Tibial nerve (tissue), 4 donors: ENCODE measurements at regions not wholly inside any gene's neighbourhood (a gene's known extent, or its start where the extent isn't known, plus 50 kb on each side); places are given as distances from the start of the nearest gene placed in this dataset.

Experiments used
- DNase-seq, 2 donors: peaks; one replicate each; pipeline ENCODE4 v3.0.0-alpha.2; 2019; ENCODE audit warnings: low spot score in 2 of 2
- H3K27ac ChIP-seq, 4 donors: fragments of 200-600 bp; sonication (generic) in 3 of 4; one replicate each; pipeline ENCODE4 v1.5.1; 2017 to 2019; ENCODE audit warnings: mild to moderate bottlenecking in 1 of 4
- H3K27me3 ChIP-seq, 2 donors: fragments of 200-600 bp; sonication (generic) in 1 of 2; one replicate each; pipeline versions ENCODE4 v1.5.1 to v1.6.0; 2017 to 2019
- H3K36me3 ChIP-seq, 3 donors: fragments of 200-600 bp; sonication (generic); one replicate each; pipeline ENCODE4 v1.5.1; 2018 to 2019
- H3K4me1 ChIP-seq, 4 donors: fragments of 200-600 bp; sonication (generic) in 3 of 4; one replicate each; pipeline ENCODE4 v1.5.1; 2017 to 2019
- H3K4me3 ChIP-seq, 4 donors: fragments of 200-600 bp; sonication (generic) in 3 of 4; one replicate each; pipeline ENCODE4 v1.5.1; 2017 to 2019; ENCODE audit warnings: mild to moderate bottlenecking in 1 of 4, moderate library complexity in 1 of 4
- H3K9me3 ChIP-seq, 4 donors: fragments of 200-600 bp; sonication (generic) in 3 of 4; one replicate each; pipeline ENCODE4 v1.5.1; 2017 to 2019
- EP300 ChIP-seq, 2 donors: sonication (generic); formaldehyde crosslinking; IDR thresholded peaks; one replicate each; pipeline ENCODE4 v1.6.1; 2017; ENCODE audit warnings: antibody characterized with exemption in 2 of 2, mild to moderate bottlenecking in 1 of 2
- POLR2A ChIP-seq, 2 donors: fragments of 450-650 bp; IDR thresholded peaks; one replicate each; pipeline ENCODE4 v1.6.1; 2017; ENCODE audit warnings: antibody characterized with exemption in 2 of 2, mild to moderate bottlenecking in 2 of 2, moderate library complexity in 2 of 2
- WGBS, 2 donors: methylation state at CpG; one replicate each; pipeline ENCODE4 v1.1.5; 2018; 5-methylcytosine and 5-hydroxymethylcytosine counted together
- TF ChIP-seq, protein P1 (sequence below), 5 experiments: fragments of 200-600 bp in 3 of 5; fragments of 450-650 bp in 2 of 5; sonication (generic) in 3 of 5; IDR thresholded peaks; one replicate each; pipeline ENCODE4 v1.5.1; 2016 to 2019; ENCODE audit warnings: antibody characterized with exemption in 5 of 5, mild to moderate bottlenecking in 3 of 5, moderate library complexity in 2 of 5

DNA sequence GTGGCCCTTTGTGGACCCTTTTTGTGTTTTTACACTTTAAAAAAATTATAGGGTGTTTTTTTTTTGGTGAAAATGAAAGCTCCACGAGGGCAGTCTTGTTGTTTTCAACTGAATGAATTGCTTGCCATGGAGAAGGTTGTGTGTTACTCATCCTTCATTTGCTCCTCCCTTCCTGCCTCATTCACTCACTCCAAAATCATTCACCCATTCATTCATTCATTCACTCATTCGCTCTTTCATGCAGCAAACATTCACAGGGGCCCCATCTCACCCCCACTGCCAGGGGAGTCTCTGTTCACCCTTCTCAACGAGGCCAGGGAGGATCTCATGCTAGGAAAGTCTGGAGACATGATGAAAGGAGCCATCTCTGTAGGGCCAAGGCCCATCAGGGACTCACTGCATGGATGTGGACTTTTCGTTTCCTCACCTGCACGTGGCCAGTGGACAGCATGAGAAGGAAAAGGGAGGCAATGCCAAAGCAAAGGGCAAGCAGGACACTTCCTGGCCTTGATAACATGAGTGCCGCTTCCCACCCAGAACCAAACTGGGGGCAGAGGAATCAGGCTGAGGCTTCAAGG is 62.8 kb upstream of the COL13A1 start:
- DNase-seq: no peak
- H3K4me1 ChIP-seq: peaks cover 0 to 6% (median 0%) of the 10 kb centered on the region in 4 donors
- 81 to 90% methylated on average over 6 of the region's 6 CpGs for WGBS, 2 donors

DNA sequence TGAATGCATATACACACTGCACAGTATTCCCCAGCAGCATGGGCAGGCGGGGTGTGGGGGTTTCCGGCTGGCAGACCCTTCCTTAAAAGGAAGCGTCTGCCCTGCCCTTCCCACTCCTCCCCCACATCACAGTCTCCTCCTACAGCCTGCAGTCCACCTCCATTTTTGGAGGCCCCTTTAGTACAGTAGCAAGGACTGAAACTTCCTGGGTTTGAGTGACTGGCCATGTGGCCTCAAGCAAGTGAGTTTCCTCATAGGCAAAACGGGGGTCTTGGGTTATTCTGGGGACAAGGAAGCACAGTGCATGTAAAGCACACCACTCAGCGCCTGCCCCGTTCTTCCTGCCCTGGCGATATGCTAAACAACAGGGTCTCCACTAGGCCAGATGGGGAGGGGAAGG is 62.1 kb upstream of the COL13A1 start:
- 65 to 71% methylated on average over 7 of the region's 7 CpGs for WGBS, 2 donors
- Histone ChIP-seq H3K27me3 (no peaks in the 10 kb centered on the region), H3K4me3 (no peak overlapping the region), H3K27ac (no peak overlapping the region), H3K4me1 (peaks cover 0 to 6% (median 0%) of the 10 kb centered on the region in 4 donors), H3K9me3 (no peaks in the 10 kb centered on the region), H3K36me3 (no peaks in the 10 kb centered on the region)
- no peak for DNase-seq
- TF ChIP-seq EP300 (IDR thresholded peaks at IDR 0.05): no peak
- no peak for TF ChIP-seq POLR2A (IDR thresholded peaks at IDR 0.05)
- TF ChIP-seq, protein P1, sequence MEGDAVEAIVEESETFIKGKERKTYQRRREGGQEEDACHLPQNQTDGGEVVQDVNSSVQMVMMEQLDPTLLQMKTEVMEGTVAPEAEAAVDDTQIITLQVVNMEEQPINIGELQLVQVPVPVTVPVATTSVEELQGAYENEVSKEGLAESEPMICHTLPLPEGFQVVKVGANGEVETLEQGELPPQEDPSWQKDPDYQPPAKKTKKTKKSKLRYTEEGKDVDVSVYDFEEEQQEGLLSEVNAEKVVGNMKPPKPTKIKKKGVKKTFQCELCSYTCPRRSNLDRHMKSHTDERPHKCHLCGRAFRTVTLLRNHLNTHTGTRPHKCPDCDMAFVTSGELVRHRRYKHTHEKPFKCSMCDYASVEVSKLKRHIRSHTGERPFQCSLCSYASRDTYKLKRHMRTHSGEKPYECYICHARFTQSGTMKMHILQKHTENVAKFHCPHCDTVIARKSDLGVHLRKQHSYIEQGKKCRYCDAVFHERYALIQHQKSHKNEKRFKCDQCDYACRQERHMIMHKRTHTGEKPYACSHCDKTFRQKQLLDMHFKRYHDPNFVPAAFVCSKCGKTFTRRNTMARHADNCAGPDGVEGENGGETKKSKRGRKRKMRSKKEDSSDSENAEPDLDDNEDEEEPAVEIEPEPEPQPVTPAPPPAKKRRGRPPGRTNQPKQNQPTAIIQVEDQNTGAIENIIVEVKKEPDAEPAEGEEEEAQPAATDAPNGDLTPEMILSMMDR (IDR thresholded peaks at IDR 0.05): no peak

More for the DNA sequence above, 62.8 kb upstream of the COL13A1 start:
- no peaks in the 10 kb centered on the region for H3K9me3 ChIP-seq
- no peaks in the 10 kb centered on the region for H3K27me3 ChIP-seq
- no peak overlapping the region for H3K4me3 ChIP-seq
- no peak overlapping the region for H3K27ac ChIP-seq
- TF ChIP-seq POLR2A (IDR thresholded peaks at IDR 0.05) (no peak), EP300 (IDR thresholded peaks at IDR 0.05) (no peak)
- TF ChIP-seq, protein P1 (IDR thresholded peaks at IDR 0.05): no peak
- no peaks in the 10 kb centered on the region for H3K36me3 ChIP-seq

DNA sequence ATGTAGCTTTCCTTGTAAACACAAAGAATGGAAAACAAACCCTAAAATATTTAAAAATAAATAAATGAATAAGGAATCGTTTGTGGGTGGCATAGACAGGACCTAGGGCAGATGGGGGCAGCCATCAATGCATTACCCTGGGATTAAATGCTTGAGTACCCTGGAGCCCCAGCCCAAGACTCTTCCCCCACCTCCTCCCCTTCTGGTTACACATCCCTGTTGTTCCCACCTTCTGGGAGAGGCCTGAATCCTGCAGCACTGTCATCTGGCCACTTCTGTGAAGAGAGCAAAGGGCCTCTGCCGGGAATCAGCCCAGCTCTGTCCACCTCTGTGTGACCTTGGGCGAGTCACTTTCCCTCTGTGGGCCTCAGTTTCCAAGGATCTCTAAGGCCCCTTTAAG is 61.6 kb upstream of the COL13A1 start:
- H3K27ac ChIP-seq: no peak overlapping the region
- no peaks in the 10 kb centered on the region for H3K27me3 ChIP-seq
- H3K36me3 ChIP-seq: no peaks in the 10 kb centered on the region
- DNase-seq: no peak
- peaks cover 0 to 6% (median 0%) of the 10 kb centered on the region in 4 donors for H3K4me1 ChIP-seq
- TF ChIP-seq POLR2A (IDR thresholded peaks at IDR 0.05) (no peak), EP300 (IDR thresholded peaks at IDR 0.05) (no peak)
- TF ChIP-seq, protein P1 (IDR thresholded peaks at IDR 0.05): no peak
- WGBS, 2 donors: 62 to 68% methylated on average over 3 of the region's 3 CpGs
- H3K9me3 ChIP-seq: no peaks in the 10 kb centered on the region
- H3K4me3 ChIP-seq: no peak overlapping the region

DNA sequence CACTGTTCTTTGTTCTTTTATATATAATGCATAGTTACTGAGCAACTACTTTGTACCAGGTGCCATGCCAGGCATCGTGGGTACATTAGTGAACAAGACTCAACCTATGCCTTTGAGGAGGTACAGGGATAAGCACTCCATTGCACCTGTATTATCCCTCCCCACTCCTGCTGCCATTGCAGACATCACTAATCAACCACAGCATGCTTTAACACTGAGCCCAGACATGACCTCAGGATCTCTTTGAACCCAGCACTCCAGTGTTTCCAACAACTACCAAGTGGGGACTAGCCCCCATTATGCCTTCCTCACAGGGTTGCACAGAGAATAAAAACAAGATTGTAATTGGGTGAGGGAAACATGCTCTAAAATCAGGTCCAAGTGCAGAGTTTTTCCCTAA is 60.5 kb upstream of the COL13A1 start:
- Histone ChIP-seq H3K9me3 (no peaks in the 10 kb centered on the region), H3K4me1 (peaks cover 0 to 6% (median 0%) of the 10 kb centered on the region in 4 donors), H3K27ac (no peak overlapping the region), H3K27me3 (no peaks in the 10 kb centered on the region), H3K4me3 (no peak overlapping the region), H3K36me3 (no peaks in the 10 kb centered on the region)
- 95 to 100% methylated on average over 1 of the region's 1 CpG for WGBS, 2 donors
- TF ChIP-seq POLR2A (IDR thresholded peaks at IDR 0.05): no peak
- TF ChIP-seq, protein P1 (IDR thresholded peaks at IDR 0.05): no peak
- no peak for TF ChIP-seq EP300 (IDR thresholded peaks at IDR 0.05)
- no peak for DNase-seq

DNA sequence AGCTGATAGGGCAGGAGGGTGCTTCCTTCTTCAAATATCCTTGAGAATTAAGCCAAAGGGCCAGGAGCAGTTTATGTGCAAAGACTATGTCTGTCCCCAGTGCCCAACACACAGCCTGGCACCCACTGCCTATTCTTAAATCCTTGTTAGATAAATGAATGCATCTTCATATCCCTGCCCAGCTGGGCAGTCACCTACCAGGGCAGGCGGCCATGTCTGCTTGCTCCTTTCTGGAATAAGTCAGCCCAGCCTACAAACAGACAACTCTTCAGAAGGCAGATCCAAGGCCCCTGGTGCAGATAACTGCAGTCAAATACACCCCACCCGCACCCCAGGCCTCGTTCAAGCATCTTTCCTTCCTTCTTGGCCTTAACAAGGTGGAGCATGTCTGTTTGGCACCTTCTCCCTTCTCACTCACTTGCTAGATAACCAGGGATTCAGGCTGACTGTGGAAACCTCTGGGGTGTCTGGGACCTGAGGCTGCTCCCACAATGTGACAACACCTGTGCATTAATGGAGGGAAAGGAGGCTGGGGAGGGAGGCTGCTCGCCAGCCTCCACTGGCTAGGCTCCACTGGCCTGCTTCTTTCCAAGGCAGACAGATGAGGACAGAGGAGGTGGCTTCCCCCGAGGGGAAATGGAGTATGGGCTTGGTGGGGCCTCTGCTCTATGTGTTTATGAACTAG is 59.9 kb upstream of the COL13A1 start:
- no peak overlapping the region for H3K4me3 ChIP-seq
- H3K27ac ChIP-seq: no peak overlapping the region
- no peaks in the 10 kb centered on the region for H3K9me3 ChIP-seq
- no peaks in the 10 kb centered on the region for H3K36me3 ChIP-seq
- H3K4me1 ChIP-seq: peaks cover 0 to 3% (median 0%) of the 10 kb centered on the region in 4 donors
- H3K27me3 ChIP-seq: no peaks in the 10 kb centered on the region
- WGBS, 2 donors: 82 to 89% methylated on average over 5 of the region's 5 CpGs
- no peak for DNase-seq
- TF ChIP-seq, protein P1 (IDR thresholded peaks at IDR 0.05): no peak
- TF ChIP-seq POLR2A (IDR thresholded peaks at IDR 0.05) (no peak), EP300 (IDR thresholded peaks at IDR 0.05) (no peak)
